ENCODE measurements at regions not wholly inside any gene's neighbourhood (a gene's known extent, or its start where the extent isn't known, plus 50 kb on each side); places are given as distances from the start of the nearest gene placed in this dataset.

DNA sequence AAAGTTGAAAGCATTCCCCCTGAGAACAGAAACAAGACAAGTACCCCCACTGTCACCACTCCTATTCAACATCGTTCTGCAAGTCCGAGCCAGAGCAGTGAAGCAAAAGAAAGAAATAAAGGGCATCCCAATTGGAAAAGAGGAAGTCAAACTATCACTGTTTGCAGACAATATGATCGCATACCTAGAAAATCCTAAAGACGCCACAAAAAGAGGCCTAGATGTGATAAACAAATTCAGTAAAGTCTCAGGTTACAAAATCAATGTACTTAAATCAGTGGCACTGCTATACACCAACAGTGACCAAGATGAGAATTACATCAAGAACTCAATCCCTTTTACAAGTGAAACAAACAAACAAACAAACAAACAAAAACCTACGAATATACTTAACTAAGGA, 87.7 kb upstream of the COCH start:
- DNase-seq = no peak

DNA sequence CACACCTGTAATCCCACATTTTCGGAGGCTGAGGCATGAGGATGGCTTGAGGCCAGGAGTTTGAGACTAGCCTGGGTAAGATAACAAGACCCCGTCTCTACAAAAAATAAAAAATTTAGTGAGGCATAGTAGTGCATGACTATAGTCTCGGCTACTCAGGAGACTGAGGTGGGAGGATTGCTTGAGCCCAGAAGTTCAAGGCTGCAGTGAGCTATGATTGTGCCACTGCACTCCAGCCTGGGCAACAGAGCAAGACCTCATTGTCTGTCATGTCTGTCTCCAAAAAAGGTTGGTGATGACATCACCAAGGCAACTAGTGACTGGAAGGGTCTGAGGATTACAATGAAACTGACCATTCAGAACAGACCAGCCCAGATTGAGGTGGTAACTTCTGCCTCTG, 83.5 kb upstream of the COCH start:
- DNase-seq = no peak

DNA sequence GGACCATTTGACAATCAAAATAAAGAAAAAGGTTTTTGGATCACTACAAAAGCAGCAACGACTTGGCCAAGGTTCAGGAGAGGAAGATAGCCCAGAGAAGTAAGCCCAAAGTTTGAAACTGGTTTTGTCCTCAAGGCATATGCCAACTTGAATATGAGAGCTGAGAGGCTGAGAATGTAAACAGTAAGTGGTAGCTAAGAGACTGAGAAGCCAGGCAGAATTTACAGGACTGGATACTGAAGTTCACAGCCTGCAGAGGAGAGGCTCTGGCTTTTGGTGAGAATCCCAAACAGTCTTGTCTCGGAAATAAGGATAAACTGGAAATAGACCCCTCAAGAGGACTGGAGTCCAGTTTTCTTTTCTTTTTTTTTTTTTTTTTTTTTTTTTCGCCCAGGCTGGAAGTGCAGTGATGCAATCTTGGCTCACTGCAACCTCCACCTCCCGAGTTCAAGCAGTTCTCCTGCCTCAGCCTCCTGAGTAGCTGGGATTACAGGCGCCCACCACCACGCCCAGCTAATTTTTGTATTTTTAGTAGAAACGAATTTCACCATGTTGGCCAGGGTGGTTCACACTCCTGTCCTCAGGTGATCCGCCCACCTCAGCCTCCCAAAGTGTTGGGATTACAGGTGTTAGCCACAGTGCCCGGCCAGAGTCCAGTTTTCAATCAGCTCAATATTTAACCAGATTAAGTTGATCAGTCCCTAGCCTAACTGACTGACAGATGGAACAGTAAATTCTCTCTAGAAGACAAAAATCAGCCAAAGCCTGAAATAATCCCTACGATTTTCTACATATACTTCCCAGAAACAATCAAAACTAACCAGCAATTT, 82.6 kb upstream of the COCH start:
- DNase-seq = no peak

DNA sequence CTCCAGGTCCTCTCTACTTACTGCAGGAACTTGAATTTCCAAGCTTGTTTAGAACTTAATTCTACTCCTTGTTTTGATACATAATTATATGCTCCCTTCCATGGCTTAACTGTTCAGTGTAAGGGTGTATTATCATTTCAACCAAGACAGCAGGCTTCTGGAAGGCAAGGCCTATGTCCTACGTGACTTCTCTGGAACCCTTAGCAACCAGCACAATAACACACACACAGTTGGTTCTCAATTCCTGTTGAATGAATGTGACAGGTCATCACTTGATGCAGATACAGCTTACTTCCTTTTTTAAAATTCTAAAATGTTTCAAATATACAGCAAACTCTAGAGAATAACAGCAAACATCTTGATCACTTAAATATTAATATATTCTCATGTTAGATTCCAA, 77.7 kb upstream of the COCH start:
- peak; percentile 13 for DNase-seq

DNA sequence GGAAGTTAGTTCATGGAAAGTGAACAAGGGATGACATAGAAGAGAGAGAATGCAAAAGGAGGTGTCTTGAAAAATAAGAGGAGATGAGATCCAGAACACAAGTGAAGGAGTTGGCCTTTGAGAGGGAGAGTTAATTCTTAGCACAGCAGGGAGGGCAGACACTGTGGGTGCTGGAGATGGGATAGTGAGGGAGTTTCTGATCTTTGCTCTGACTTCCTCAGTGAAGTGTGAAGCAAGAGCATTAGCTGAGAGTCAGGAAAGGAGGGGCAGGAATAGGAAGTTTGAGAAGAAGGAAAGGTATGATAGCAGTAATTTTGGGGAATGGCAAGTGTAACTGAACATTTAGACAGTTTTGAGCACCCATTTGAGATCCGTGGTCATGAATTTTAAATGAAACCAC, 75.8 kb upstream of the COCH start:
- no peak for DNase-seq

DNA sequence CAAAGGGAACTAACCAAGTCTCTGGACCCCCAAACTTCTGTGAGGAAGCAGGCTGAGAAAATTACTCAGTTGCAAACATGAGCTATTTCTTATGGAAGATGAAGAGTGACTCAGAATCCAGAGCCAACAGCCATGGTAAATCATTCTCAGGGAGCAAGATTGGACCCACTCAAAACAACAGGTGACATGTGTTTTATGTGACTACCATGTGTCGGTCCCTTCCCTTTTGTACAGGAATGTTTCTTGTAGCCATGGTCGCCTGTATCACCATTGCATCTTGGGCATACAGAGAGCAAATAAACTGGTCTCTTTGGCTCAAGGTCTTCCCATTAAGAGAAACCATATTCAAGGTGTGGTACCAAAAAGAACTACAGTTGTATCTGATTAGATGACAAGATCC, 75.4 kb upstream of the COCH start:
- no peak for DNase-seq

DNA sequence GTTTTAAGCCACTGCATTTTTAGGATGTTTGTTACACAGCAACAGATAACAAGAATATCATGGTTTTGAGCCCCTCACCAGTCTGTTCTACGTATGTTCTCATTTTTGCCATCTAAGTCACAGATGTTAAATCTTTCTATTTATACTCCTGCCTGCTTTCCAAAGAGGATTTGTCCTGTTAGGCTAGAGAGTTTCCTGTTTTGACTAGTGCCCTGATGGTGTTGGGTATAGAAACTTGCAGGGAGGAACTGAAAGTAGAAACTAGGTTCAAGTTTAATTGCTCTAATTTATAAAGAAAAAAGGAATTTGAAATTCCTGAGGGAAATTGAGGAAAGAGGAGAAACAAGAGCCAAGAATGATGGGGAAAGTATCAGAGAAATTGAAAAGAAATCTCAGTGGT, 74.4 kb upstream of the COCH start:
- DNase-seq = no peak

DNA sequence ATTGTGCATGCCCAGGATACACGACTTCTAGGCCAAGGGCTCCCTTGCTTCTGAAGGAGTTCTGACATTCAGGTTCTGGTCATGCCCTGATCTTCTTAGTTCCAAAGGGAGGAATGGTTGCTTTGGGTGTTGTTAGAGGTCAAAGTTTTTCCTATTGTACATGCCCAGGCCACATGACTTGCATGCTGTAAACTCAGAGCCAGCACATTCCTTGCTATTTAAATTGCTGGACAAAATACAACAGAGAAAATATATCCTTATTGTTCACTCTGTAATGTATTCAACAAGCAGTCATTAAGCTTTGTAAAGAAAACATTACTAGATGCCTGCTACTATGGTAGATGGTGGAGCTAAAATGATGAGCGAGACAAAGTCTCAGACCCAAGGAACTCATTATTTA, 71.2 kb upstream of the COCH start:
- DNase-seq = no peak

DNA sequence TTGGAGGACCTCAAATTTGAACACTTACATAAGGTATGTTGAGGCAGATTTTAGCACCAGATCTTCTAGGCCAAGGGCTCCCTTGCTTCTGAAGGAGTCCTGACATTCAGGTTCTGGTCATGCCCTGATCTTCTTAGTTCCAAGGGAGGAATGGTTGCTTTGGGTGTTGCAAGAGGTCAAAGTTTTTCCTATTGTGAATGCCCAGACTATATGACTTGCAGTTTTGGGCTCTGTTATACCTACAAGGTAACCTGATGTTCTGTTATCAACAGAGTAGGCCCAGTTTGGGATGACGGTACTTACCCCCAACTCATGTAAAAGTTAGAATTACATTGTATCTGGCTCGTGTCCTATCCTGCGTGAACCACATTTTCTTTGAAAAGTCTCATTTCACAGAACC, 69.1 kb upstream of the COCH start:
- no peak for DNase-seq

DNA sequence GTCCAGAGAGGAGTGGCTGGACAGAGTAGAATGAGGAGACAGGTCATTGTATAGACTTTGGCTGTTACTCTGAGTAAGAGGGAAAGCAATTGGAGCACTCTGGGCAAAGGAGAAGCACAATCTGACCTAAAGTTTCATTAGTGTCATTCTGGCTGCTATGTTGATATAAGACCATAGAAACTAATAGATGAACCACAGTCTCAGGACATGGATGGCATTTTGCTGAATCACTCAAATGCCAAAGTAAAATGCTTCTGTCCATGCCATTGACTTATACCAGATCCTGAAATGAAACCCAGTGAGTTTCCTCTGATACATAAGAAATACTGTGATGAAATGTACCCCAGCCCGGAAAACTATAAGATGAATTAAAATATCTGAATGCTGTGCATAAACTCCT, 65.8 kb upstream of the COCH start:
- DNase-seq = no peak

DNA sequence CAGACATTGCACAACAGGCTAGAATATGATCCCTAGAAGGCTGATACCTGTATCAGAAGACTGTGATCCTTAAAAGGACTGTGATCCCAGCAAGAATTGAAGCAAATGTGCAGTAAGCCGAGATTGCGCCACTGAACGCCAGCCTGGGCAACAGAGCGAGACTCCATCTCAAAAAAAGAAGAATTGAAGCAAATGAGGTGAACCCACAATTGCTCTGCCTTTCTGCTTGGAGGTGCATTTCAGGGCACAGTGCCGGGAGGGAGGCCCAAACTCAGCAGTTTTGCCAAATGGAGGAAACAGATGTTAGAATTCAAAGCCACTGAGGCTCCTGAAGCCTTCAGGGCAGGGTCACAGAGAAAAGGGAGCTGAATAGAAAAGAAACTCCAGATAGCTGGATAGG, 61.1 kb upstream of the COCH start:
- DNase-seq = no peak

DNA sequence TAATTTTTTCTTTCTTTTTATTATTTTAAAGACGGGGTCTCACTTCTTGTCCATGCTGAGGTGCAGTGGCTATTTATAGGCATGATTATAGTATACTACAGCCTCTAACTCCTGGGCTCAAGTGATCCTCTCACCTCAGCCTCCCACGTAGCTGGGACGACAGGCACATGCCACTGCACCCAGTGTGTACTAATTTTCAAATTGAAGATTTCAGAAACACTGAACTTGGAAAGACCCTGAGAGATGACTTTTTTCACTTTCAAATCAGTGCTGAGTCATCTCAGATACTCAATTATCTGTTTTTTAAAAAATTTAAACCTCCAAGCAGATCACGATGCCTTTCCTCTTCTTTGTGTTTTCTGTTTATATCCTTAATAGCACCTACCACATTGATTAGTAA, 53.7 kb upstream of the COCH start:
- no peak for DNase-seq

DNA sequence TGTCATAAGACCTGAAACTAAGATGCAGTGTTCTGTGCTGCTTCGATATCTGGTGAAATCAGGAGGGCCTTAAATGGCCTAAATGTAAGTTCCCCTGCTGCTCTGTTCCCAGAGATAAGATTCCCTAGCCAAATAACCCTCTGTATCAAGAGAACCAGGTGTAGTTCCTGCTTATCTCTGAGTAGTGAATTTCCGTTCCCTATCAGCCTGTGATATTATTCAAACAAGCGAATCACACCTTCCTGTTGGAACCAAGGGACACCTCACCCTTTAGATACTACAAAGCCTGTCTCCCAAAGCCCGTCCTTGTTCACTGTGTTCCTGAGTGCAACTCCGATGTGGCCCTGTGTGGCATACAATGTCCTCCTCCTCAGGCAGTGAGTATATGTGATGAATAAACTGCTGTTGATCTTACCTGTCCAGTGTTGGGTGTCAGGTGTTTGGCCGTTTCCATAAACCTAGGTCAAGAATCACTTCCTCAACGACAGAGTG, 52.2 kb upstream of the COCH start:
- peak; percentile 54 for DNase-seq
